ENCODE measurements at regions not wholly inside any gene's neighbourhood (a gene's known extent, or its start where the extent isn't known, plus 50 kb on each side); places are given as distances from the start of the nearest gene placed in this dataset.

GRCh38 chr3:66592927-66593625, 92.3 kb upstream of the LRIG1 start:
- no peak for TF ChIP-seq CTCF (IDR thresholded peaks at IDR 0.05; ENCODE audit: low read depth, low read length)
- H3K4me3 ChIP-seq (ENCODE audit: low read depth, low read length) = no peak overlapping the region

GRCh38 chr3:66593978-66594377, 93.2 kb upstream of the LRIG1 start:
- no peak overlapping the region for H3K4me3 ChIP-seq (ENCODE audit: low read depth, low read length)
- TF ChIP-seq CTCF (IDR thresholded peaks at IDR 0.05; ENCODE audit: low read depth, low read length) = no peak

- no peak for TF ChIP-seq CTCF (IDR thresholded peaks at IDR 0.05; ENCODE audit: low read depth, low read length)
- no peak overlapping the region for H3K4me3 ChIP-seq (ENCODE audit: low read depth, low read length)
Observed at GRCh38 chr3:66597308-66597863, 96.6 kb upstream of the LRIG1 start.

GRCh38 chr3:66598168-66598567, 97.3 kb upstream of the LRIG1 start:
- no peak overlapping the region for H3K4me3 ChIP-seq (ENCODE audit: low read depth, low read length)
- TF ChIP-seq CTCF (IDR thresholded peaks at IDR 0.05; ENCODE audit: low read depth, low read length) = no peak

GRCh38 chr3:66602237-66602636, 101.4 kb upstream of the LRIG1 start:
- no peak overlapping the region for H3K4me3 ChIP-seq (ENCODE audit: low read depth, low read length)
- no peak for TF ChIP-seq CTCF (IDR thresholded peaks at IDR 0.05; ENCODE audit: low read depth, low read length)

GRCh38 chr3:66602691-66603090, 101.9 kb upstream of the LRIG1 start:
- no peak for TF ChIP-seq CTCF (IDR thresholded peaks at IDR 0.05; ENCODE audit: low read depth, low read length)
- H3K4me3 ChIP-seq (ENCODE audit: low read depth, low read length) = no peak overlapping the region

- TF ChIP-seq CTCF (IDR thresholded peaks at IDR 0.05; ENCODE audit: low read depth, low read length) = no peak
- no peak overlapping the region for H3K4me3 ChIP-seq (ENCODE audit: low read depth, low read length)
Observed at GRCh38 chr3:66603151-66603611, 102.4 kb upstream of the LRIG1 start.
